WI38 (cell line): ENCODE measurements at regions not wholly inside any gene's neighbourhood (a gene's known extent, or its start where the extent isn't known, plus 50 kb on each side); places are given as distances from the start of the nearest gene placed in this dataset.

Experiments used
- H3K4me3 ChIP-seq: 2 replicates; pipeline ENCODE4 v1.5.1; 2011; ENCODE audit warnings: low read depth, mild to moderate bottlenecking, control low read depth, low read length
- CTCF ChIP-seq: IDR thresholded peaks from 2 replicates; pipeline ENCODE4 v1.5.1; 2012; ENCODE audit warnings: low read depth, mild to moderate bottlenecking, control low read depth, low read length

DNA sequence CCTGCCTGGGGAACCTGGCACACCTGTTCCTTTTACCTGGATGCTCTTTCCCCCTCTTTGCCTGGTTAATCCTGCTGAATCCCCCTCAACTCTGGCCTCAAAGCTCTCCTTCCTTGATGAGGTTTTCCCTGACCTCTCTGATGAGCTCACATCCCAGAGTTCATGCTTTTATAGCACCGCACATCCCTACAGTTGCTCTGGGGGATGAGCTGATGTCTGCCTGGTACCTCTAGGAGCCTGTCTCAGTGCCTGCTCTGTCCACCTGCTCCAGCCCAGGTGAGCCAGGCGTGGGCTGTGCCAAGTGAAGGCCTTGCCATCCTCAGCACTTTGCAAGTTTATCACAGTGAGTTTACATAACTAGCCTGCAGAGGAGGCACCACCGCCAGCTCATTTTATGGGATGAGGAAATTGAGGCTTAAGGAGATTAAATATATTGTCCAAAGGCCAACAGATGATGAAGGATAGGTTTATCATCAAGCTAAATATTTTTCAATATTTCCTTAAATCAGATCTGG is 58.6 kb upstream of the TMPRSS2 start:
- TF ChIP-seq CTCF = no peak
- H3K4me3 ChIP-seq = no peak overlapping the region

DNA sequence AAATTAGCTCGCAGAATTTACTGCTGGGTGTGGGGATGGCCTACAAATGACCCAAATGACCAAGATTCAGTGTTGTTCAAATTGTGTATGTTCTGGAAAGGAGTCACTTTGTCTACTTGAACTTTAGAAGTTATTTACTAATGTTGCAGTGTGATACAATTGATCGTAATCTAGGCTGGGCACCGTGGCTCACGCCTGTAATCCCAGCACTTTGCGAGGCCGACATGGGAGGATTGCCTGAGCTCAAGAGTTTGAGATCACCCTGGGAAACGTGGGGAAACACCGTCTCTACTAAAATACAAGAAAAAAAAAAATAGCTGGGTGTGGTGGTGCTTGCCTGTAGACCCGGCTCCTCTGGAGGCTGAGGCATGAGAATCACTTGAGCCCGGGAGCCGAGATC is 57.6 kb upstream of the TMPRSS2 start:
- TF ChIP-seq CTCF = no peak
- no peak overlapping the region for H3K4me3 ChIP-seq

GRCh38 chr21:41564871-41565274 is 56.9 kb upstream of the TMPRSS2 start:
- H3K4me3 ChIP-seq = no peak overlapping the region
- TF ChIP-seq CTCF = no peak

GRCh38 chr21:41562101-41563000 is 54.4 kb upstream of the TMPRSS2 start:
- TF ChIP-seq CTCF = no peak
- H3K4me3 ChIP-seq = no peak overlapping the region

DNA sequence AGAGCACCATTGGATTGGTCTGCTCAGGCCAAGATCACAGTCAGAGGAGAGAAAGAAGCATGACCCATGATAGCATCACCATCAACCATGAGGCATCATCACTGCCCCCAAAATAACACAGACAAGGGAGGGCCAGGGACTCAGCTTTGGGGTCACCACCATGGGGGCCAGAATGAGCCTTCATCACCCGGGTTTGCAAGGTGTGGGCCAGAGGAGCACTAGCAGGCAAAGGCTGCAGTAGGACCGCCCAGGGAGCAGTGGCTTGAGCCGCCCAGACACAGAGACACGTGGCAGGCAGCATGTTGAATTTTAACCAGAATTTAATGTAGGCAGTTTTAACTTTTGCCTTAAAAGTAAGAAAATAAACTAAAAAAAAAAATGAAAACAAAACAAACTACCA is 53.7 kb upstream of the TMPRSS2 start:
- no peak overlapping the region for H3K4me3 ChIP-seq
- no peak for TF ChIP-seq CTCF

- H3K4me3 ChIP-seq = no peak overlapping the region
- TF ChIP-seq CTCF = no peak
These were observed 52.8 kb upstream of the TMPRSS2 start for GRCh38 chr21:41560661-41561158.
